Right renal cortex interstitium (tissue), 3 donors: ENCODE measurements at regions not wholly inside any gene's neighbourhood (a gene's known extent, or its start where the extent isn't known, plus 50 kb on each side); places are given as distances from the start of the nearest gene placed in this dataset.
A peak's percentile ranks its signal among the peaks of the same experiment; 100 is the strongest.

Source experiments
- DNase-seq, 3 donors: peaks; one replicate each; pipeline ENCODE4 v3.0.0-alpha.2; 2013; ENCODE audit warnings: low read depth in 3 of 3, low spot score in 2 of 3

GRCh38 chr10:118246332-118247295, 95.5 kb downstream of the FAM204A start:
- no peak for DNase-seq

- DNase-seq: no peak
Observed at GRCh38 chr10:118243907-118244306, 98.2 kb downstream of the FAM204A start.

DNA sequence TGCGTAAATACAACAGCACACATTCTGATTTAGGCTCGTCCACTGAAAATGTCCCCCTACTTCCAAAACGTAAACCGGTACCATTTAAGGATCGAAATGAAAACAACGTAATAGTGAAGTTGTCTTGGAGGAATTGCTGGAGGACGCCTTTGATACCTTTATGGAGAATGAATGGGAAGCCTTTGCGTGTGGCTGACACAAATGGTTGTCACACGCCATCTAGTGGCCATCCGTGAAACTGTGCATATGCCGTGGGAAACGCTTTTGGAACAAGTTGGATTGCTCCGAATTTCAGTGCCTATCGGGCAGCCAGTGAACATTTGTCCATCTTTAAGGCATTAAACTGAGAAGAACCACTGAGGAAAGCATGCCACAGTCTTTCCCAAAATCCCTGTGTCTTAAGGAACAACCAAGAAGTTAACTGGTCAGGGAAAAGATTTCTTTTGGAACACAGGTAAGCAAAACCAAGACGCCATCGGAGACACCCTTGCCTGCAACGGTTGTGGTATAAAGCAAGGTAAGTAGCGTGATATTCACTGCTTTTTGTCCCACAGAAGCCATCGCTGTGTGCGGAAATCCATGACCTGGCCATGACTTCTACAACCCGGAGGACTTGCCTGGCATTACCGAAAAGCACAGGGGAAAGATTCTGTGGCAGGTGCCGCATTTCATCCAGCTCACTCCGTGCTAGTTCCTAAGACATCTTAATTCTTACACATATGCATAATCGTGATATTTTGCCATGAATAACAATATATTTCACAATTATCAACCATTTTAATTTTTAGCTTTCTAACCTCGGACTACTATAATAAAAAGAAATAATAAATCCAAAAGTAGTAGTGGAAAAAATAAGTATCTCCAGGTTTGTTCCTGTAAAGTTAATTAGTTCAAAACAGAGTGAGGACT, 100.6 kb downstream of the FAM204A start:
- DNase-seq: peak; percentile 84 to 92 (median 91)

DNA sequence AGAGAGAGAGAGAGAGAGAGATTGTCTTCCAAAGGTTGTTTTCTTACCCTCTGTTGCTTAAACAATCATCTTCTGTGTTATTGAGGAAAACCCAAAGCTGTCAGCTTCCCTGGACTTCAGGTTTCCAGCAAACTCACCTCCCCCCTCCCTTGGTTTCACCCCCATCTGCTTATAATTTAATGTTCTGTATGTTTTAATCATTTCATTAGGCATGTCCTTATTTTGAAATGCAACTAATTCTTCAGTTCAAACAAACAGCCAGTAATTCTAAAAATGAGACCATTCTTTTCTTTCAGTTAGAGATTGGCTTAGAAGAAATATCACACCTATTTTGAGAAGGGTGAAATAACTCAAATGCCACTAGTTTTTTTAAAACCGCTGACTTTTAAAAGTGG, 102.9 kb downstream of the FAM204A start:
- no peak for DNase-seq

GRCh38 chr10:118238573-118239235, 103.4 kb downstream of the FAM204A start:
- no peak for DNase-seq

DNA sequence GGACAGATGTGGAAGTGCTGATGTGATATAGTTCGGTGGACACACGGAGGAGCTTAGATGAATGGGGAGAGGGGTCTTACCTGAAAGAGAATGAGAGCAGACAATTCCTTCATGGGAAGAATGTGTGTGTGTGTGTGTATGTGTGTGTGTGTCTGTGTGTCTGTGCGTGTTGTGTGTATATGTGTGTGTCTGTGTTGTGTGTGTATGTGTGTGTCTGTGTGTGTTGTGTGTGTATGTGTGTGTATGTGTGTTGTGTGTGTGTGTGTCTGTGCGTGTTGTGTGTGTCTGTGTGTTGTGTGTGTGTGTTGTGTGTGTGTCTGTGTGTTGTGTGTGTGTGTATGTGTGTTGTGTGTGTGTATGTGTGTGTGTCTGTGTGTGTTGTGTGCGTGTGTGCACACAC, 104.2 kb downstream of the FAM204A start:
- no peak for DNase-seq

GRCh38 chr10:118234683-118235082, 107.4 kb downstream of the FAM204A start:
- DNase-seq: no peak

- no peak for DNase-seq
Observed at GRCh38 chr10:118220346-118220850, 121.7 kb downstream of the FAM204A start.

- DNase-seq: no peak
Observed at GRCh38 chr10:118218562-118218961, 123.6 kb downstream of the FAM204A start.

DNA sequence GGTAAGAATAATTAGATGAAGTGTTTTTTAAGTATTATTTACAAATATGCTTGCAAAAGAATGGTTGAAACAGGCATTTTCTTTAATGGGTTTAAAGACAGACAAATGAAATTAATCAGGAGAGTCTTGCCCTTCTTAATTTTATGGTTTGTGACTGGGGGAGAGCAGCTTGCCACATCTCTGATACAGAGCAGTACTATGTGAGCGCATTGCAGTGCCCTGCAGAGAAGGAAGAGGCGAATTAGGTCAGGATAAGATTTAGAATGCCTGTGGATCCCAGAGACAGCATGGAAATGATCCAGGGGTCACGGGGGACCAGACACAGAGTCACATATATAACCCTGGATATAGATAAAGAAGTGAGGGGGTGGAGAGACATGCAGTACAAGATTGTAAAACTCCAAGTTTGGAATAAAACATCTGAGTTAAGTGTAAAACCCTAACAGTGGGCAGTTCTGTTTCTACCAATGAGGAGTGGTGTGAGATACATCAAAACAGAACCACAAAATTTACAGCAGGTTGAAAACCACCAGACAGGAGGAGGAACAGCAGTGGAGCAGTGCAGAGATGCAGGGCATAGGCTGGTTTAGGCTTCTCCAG, 125.5 kb downstream of the FAM204A start:
- DNase-seq: no peak

DNA sequence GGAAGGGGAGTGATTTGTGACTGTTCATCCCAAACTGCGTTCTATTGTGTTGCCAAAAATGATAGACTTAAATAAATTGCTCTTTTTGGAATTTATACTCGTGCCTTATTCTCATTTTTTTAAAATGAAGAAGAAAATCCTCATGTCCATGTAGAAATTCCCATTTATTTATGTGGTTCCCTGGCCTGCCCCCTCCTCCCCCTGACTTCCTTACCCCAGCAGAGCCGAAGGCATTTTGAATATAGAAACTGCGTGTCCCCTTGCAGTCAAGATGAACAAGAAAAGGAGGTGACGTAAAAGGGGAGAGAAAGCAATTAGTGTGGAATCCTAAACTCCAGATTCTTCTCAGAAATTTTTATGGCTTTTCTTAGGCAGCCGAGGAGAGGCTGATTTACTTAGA, 126.1 kb downstream of the FAM204A start:
- DNase-seq: no peak

DNA sequence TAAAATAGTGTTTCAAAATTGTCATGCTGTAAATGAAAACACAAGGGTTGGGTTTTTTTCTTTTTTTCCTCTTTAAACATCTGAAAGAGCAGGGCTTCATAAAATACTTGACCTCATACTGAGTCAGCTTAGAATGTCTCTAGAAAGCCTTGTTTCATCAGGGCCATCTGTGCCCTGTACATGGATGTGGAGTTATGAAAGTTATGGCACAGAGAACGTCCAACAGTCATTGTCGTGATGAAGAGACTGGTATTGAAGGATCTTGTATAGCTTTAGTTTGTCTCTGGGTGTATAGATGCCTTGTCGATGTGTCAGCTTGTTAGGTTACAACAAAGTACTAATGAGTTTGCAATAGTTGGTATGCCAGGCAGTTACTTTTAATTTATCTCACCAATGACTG, 127.3 kb downstream of the FAM204A start:
- no peak for DNase-seq

DNA sequence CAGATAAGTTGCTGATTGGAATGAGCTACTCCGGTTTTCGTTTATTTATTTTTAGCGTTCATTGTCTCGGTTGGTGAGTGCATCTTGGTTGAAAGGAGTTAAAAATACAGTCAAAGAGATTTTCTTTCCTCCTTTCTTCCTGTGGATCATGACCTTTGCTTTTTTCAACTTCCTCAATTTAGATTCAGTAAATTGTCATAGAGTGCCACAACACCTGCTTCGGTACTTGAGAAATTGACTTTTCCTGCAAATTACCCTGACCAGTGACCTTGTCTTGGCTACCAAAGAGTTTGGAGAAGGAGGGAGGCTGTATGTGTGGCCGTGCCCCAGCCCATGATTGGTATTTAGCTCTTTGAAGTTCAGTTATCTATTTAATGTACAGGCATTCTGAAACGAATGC, 128.7 kb downstream of the FAM204A start:
- DNase-seq: no peak

- DNase-seq: no peak
Observed at GRCh38 chr10:118210276-118210675, 131.8 kb downstream of the FAM204A start.

- no peak for DNase-seq
Observed at GRCh38 chr10:118209215-118209614, 132.9 kb downstream of the FAM204A start.

- DNase-seq: no peak
Observed at GRCh38 chr10:118207470-118208007, 134.6 kb downstream of the FAM204A start.

- DNase-seq: no peak
Observed at GRCh38 chr10:118204292-118204943, 137.7 kb downstream of the FAM204A start.

DNA sequence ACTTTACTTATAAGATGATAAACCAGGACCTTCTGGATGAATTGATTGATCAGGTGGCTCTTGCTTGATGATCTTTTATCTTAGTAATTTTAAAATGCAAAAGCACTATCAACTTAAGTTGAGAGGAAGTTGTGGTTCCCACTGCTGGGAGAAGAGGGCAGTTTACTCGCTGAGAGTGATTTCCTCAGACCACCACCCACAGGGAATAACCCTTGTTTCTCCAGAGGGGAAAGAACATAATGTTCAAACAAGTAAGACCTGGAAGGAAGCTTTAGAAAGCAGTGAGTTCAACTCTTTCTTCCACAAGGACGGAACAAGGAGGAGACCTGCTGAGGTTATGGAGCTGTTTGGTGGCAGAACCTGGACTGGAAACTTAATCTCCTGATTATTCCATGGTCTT, 138.7 kb downstream of the FAM204A start:
- no peak for DNase-seq

- DNase-seq: no peak
Observed at GRCh38 chr10:118195729-118196128, 146.4 kb downstream of the FAM204A start.

DNA sequence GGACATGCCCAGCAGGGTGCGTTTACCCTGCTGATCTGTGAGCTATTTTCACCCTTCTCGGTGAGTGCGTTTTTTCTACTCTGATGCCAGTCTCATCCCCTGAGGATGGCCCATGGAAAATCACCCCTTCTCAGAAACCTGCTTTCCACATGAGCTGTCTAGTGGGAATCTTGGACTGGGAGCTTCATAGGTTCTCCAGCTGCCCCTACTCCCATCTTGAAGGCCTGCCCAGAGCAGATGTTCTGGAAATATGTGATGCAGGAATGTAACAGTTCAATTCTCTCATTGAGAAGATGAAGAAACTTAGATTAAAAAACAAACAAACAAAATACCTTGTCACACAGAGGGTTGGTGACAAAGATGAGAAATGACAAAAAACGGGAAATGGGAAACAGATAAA, 146.9 kb upstream of the RAB11FIP2 start:
- DNase-seq: no peak
